Mesendoderm (in vitro differentiated cells): ENCODE measurements at regions not wholly inside any gene's neighbourhood (a gene's known extent, or its start where the extent isn't known, plus 50 kb on each side); places are given as distances from the start of the nearest gene placed in this dataset.

ENCODE experiments used
- DNase-seq: peaks from one replicate; pipeline ENCODE4 v3.0.0; 2013
- H2AK5ac ChIP-seq: 2 replicates; pipeline ENCODE4 v1.6.1; 2013; ENCODE audit warnings: low read length, inconsistent platforms
- H2BK120ac ChIP-seq: 2 replicates; pipeline ENCODE4 v1.6.1; 2013; ENCODE audit warnings: low read depth, mild to moderate bottlenecking, low read length, moderate library complexity, mixed read lengths
- H2BK15ac ChIP-seq: replicated peaks from 2 replicates; pipeline ENCODE4 v1.6.1; 2013; ENCODE audit warnings: low read depth, mild to moderate bottlenecking, moderate library complexity
- H2BK5ac ChIP-seq: 2 replicates; pipeline ENCODE4 v1.6.1; 2013; ENCODE audit warnings: low read length, inconsistent platforms
- H3K18ac ChIP-seq: 2 replicates; pipeline ENCODE4 v1.6.1; 2013; ENCODE audit warnings: mild to moderate bottlenecking, low read length, mixed read lengths
- H3K23ac ChIP-seq: one replicate; pipeline ENCODE4 v1.6.1; 2013; ENCODE audit warnings: low read length
- H3K27ac ChIP-seq: 2 replicates; pipeline ENCODE4 v1.5.1; 2013; ENCODE audit warnings: low read depth, mild to moderate bottlenecking, inconsistent platforms, low read length, moderate library complexity
- H3K27me3 ChIP-seq: 2 replicates; pipeline ENCODE4 v1.6.1; 2013; ENCODE audit warnings: low read length, control low read depth, mild to moderate bottlenecking, inconsistent platforms; ENCODE audit not compliant: insufficient read depth, poor library complexity
- H3K36me3 ChIP-seq: 2 replicates; pipeline ENCODE4 v1.6.1; 2013; ENCODE audit warnings: low read length, inconsistent platforms; ENCODE audit not compliant: control insufficient read depth, insufficient read depth
- H3K4ac ChIP-seq: one replicate; pipeline ENCODE4 v1.6.1; 2013; ENCODE audit warnings: low read depth, mild to moderate bottlenecking, low read length, moderate library complexity
- H3K4me1 ChIP-seq: 2 replicates; pipeline ENCODE4 v1.6.1; 2013; ENCODE audit warnings: low read depth, low read length, inconsistent platforms; ENCODE audit not compliant: control insufficient read depth
- H3K4me2 ChIP-seq: 2 replicates; pipeline ENCODE4 v1.6.1; 2013; ENCODE audit warnings: low read length
- H3K4me3 ChIP-seq: 2 replicates; pipeline ENCODE4 v1.5.1; 2013; ENCODE audit warnings: mild to moderate bottlenecking, low read length
- H3K56ac ChIP-seq: one replicate; pipeline ENCODE4 v1.6.1; 2013; ENCODE audit warnings: low read length
- H3K79me1 ChIP-seq: 2 replicates; pipeline ENCODE4 v1.6.1; 2013; ENCODE audit warnings: low read length, inconsistent platforms
- H3K79me2 ChIP-seq: 2 replicates; pipeline ENCODE4 v1.6.1; 2013; ENCODE audit warnings: mild to moderate bottlenecking, low read length; ENCODE audit not compliant: control insufficient read depth, insufficient read depth
- H3K9ac ChIP-seq: 2 replicates; pipeline ENCODE4 v1.6.1; 2013; ENCODE audit warnings: low read length, inconsistent platforms
- H4K5ac ChIP-seq: one replicate; pipeline ENCODE4 v1.6.1; 2013; ENCODE audit warnings: low read length
- H4K8ac ChIP-seq: one replicate; pipeline ENCODE4 v1.6.1; 2013; ENCODE audit warnings: low read depth, mild to moderate bottlenecking, control low read depth, low read length, moderate library complexity
- WGBS: extraction: QIAGEN DNeasy Blood & Tissue Kit; methylation state at CpG from one replicate; pipeline ENCODE4 v1.1.7; 2013; ENCODE audit warnings: low lambda C conversion rate, missing lambda C conversion rate; ENCODE audit not compliant: insufficient coverage; ENCODE audit errors: extremely low coverage; 5-methylcytosine and 5-hydroxymethylcytosine counted together

GRCh38 chr3:34807611-34808010 is 831.7 kb upstream of the ARPP21 start:
- no peak overlapping the region for H3K56ac ChIP-seq
- H4K8ac ChIP-seq, result no peak overlapping the region
- WGBS, result no CpG with 5 or more reads among the region's 1 CpG
- H4K5ac ChIP-seq, result no peak overlapping the region
- no peaks in the 10 kb centered on the region for H3K79me2 ChIP-seq
- no peak overlapping the region for H3K4me2 ChIP-seq
- peak; percentile 9 for DNase-seq
- no peak overlapping the region for H3K4me3 ChIP-seq
- no peak overlapping the region for H3K23ac ChIP-seq
- no peak overlapping the region for H2AK5ac ChIP-seq
- no peaks in the 10 kb centered on the region for H3K79me1 ChIP-seq
- H2BK15ac ChIP-seq, result no peak overlapping the region
- no peak overlapping the region for H3K27ac ChIP-seq
- H3K4ac ChIP-seq, result no peak overlapping the region
- no peaks in the 10 kb centered on the region for H3K4me1 ChIP-seq
- no peak overlapping the region for H3K9ac ChIP-seq
- H2BK5ac ChIP-seq, result no peak overlapping the region
- no peaks in the 10 kb centered on the region for H3K27me3 ChIP-seq
- no peaks in the 10 kb centered on the region for H3K36me3 ChIP-seq
- H2BK120ac ChIP-seq, result no peak overlapping the region
- H3K18ac ChIP-seq, result no peak overlapping the region

- no peak overlapping the region for H2BK120ac ChIP-seq
- H3K79me2 ChIP-seq, result no peaks in the 10 kb centered on the region
- WGBS, result no CpG with 5 or more reads among the region's 1 CpG
- H2BK5ac ChIP-seq, result no peak overlapping the region
- no peak overlapping the region for H3K9ac ChIP-seq
- H4K5ac ChIP-seq, result no peak overlapping the region
- H3K23ac ChIP-seq, result no peak overlapping the region
- no peak for DNase-seq
- H3K79me1 ChIP-seq, result no peaks in the 10 kb centered on the region
- H3K36me3 ChIP-seq, result no peaks in the 10 kb centered on the region
- H3K18ac ChIP-seq, result no peak overlapping the region
- H3K4me2 ChIP-seq, result no peak overlapping the region
- no peak overlapping the region for H2BK15ac ChIP-seq
- no peak overlapping the region for H3K4ac ChIP-seq
- no peak overlapping the region for H3K4me3 ChIP-seq
- H3K27ac ChIP-seq, result no peak overlapping the region
- H2AK5ac ChIP-seq, result no peak overlapping the region
- H4K8ac ChIP-seq, result no peak overlapping the region
- no peaks in the 10 kb centered on the region for H3K27me3 ChIP-seq
- no peaks in the 10 kb centered on the region for H3K4me1 ChIP-seq
- no peak overlapping the region for H3K56ac ChIP-seq
Measured at GRCh38 chr3:34808287-34808686, 831.0 kb upstream of the ARPP21 start.

- Histone ChIP-seq H3K4me1 (no peaks in the 10 kb centered on the region), H3K18ac (no peak overlapping the region), H3K27ac (no peak overlapping the region), H3K27me3 (no peaks in the 10 kb centered on the region), H3K4me3 (no peak overlapping the region), H3K79me2 (no peaks in the 10 kb centered on the region), H2BK120ac (no peak overlapping the region), H3K9ac (no peak overlapping the region), H3K56ac (no peak overlapping the region), H4K8ac (no peak overlapping the region), H3K23ac (no peak overlapping the region), H3K36me3 (no peaks in the 10 kb centered on the region), H3K4ac (no peak overlapping the region), H4K5ac (no peak overlapping the region), H3K4me2 (no peak overlapping the region), H2BK5ac (no peak overlapping the region), H2BK15ac (no peak overlapping the region), H2AK5ac (no peak overlapping the region), H3K79me1 (no peaks in the 10 kb centered on the region)
- DNase-seq, result no peak
- no CpG with 5 or more reads among the region's 2 CpGs for WGBS
Measured at GRCh38 chr3:34828847-34829246, 810.5 kb upstream of the ARPP21 start.

GRCh38 chr3:34832865-34833508 is 806.3 kb upstream of the ARPP21 start:
- H4K8ac ChIP-seq, result no peak overlapping the region
- no peak overlapping the region for H4K5ac ChIP-seq
- no peak overlapping the region for H2BK120ac ChIP-seq
- H3K36me3 ChIP-seq, result no peaks in the 10 kb centered on the region
- H3K79me2 ChIP-seq, result no peaks in the 10 kb centered on the region
- H3K4me3 ChIP-seq, result no peak overlapping the region
- H3K4me1 ChIP-seq, result no peaks in the 10 kb centered on the region
- H2AK5ac ChIP-seq, result no peak overlapping the region
- H3K27ac ChIP-seq, result no peak overlapping the region
- no peak overlapping the region for H3K23ac ChIP-seq
- DNase-seq, result no peak
- no peak overlapping the region for H3K4me2 ChIP-seq
- H3K18ac ChIP-seq, result no peak overlapping the region
- H3K4ac ChIP-seq, result no peak overlapping the region
- H3K79me1 ChIP-seq, result no peaks in the 10 kb centered on the region
- no peak overlapping the region for H3K56ac ChIP-seq
- no peak overlapping the region for H2BK15ac ChIP-seq
- H3K9ac ChIP-seq, result no peak overlapping the region
- H3K27me3 ChIP-seq, result no peaks in the 10 kb centered on the region
- H2BK5ac ChIP-seq, result no peak overlapping the region
- WGBS, result no CpG with 5 or more reads among the region's 1 CpG

GRCh38 chr3:34837848-34838741 is 801.2 kb upstream of the ARPP21 start:
- Histone ChIP-seq H3K23ac (no peak overlapping the region), H3K4me3 (no peak overlapping the region), H3K79me2 (no peaks in the 10 kb centered on the region), H3K36me3 (no peaks in the 10 kb centered on the region), H2AK5ac (no peak overlapping the region), H3K56ac (no peak overlapping the region), H4K5ac (no peak overlapping the region), H3K4ac (no peak overlapping the region), H4K8ac (no peak overlapping the region), H3K18ac (no peak overlapping the region), H3K9ac (no peak overlapping the region), H2BK15ac (no peak overlapping the region), H2BK120ac (no peak overlapping the region), H3K27ac (no peak overlapping the region), H2BK5ac (no peak overlapping the region), H3K79me1 (no peaks in the 10 kb centered on the region), H3K4me2 (no peak overlapping the region), H3K4me1 (peaks cover under 1% of the 10 kb centered on the region), H3K27me3 (no peaks in the 10 kb centered on the region)
- no peak for DNase-seq
- WGBS, result no CpG with 5 or more reads among the region's 4 CpGs
